ENCODE measurements at regions not wholly inside any gene's neighbourhood (a gene's known extent, or its start where the extent isn't known, plus 50 kb on each side); places are given as distances from the start of the nearest gene placed in this dataset.

- H3K4me3 ChIP-seq (replicated peaks in 1 of 2; ENCODE audit: low read depth in 1 of 2, low read length in 2 of 2) = no peak overlapping the region
- TF ChIP-seq CEBPB (IDR thresholded peaks at IDR 0.05; ENCODE audit: low read depth) = no peak
- TF ChIP-seq SP1 (IDR thresholded peaks at IDR 0.05; ENCODE audit: low read depth) = no peak
- no peak for TF ChIP-seq EGR1 (IDR thresholded peaks at IDR 0.05; ENCODE audit: low read depth)
- no peak for TF ChIP-seq CTCF (IDR thresholded peaks at IDR 0.05 in 2 of 3, conservative IDR thresholded peaks at IDR 0.05 in 1 of 3; ENCODE audit: borderline replicate concordance in 1 of 3, insufficient read depth in 1 of 3, low read depth in 2 of 3, low read length in 2 of 3)
- no peak overlapping the region for H3K4me2 ChIP-seq (ENCODE audit: low read length)
- no peaks in the 10 kb centered on the region for H3K27me3 ChIP-seq (ENCODE audit: insufficient read depth, low read length)
- H2AFZ ChIP-seq (ENCODE audit: low read depth, low read length, poor library complexity, severe bottlenecking) = no peak overlapping the region
- no peak overlapping the region for H3K27ac ChIP-seq (ENCODE audit: low read depth, low read length)
- ChIA-PET CTCF (no interaction called here), RAD21 (ENCODE audit: low non-redundant PET in 1 of 2, low total read pairs in 2 of 2, uncharacterized antibody in 2 of 2, unreplicated experiment in 2 of 2) (no interaction called here), POLR2A (no interaction called here)
- no peaks in the 10 kb centered on the region for H3K4me1 ChIP-seq (ENCODE audit: control insufficient read depth in 1 of 2, insufficient read depth in 2 of 2, low read length in 2 of 2)
- BruUV-seq (replicated peaks) = no TSS peak
- H3K9ac ChIP-seq (ENCODE audit: low read length) = no peak overlapping the region
- no peaks in the 10 kb centered on the region for H3K79me2 ChIP-seq (ENCODE audit: insufficient read depth, low read length)
- H3K9me3 ChIP-seq (ENCODE audit: control insufficient read depth in 1 of 2, insufficient read depth in 1 of 2, low read depth in 1 of 2, low read length in 2 of 2) = no peaks in the 10 kb centered on the region
- intact Hi-C loops (cut with micrococcal nuclease) = loop anchor here (10.0 kb wide), 1 partner anchor 1795 kb away; no protein-coding TSS in a partner anchor
- ATAC-seq = no peak
- no peaks in the 10 kb centered on the region for H3K36me3 ChIP-seq (ENCODE audit: control insufficient read depth in 1 of 2, insufficient read depth in 2 of 2, low read length in 2 of 2)
- no peak for DNase-seq (ENCODE audit: low read depth, low spot score)
- H4K20me1 ChIP-seq (ENCODE audit: insufficient read depth) = no peaks in the 10 kb centered on the region
- no peaks in the 10 kb centered on the region for H3K9me2 ChIP-seq (ENCODE audit: insufficient read depth)
Observed at GRCh38 chrX:136950211-136950610, 69.7 kb upstream of the RBMX start.

- CTCF ChIA-PET = no interaction called here
- no peak overlapping the region for H3K4me2 ChIP-seq (ENCODE audit: low read length)
- no peak for DNase-seq (ENCODE audit: low read depth, low spot score)
- no peak for ATAC-seq
- no peaks in the 10 kb centered on the region for H3K4me1 ChIP-seq (ENCODE audit: control insufficient read depth in 1 of 2, insufficient read depth in 2 of 2, low read length in 2 of 2)
- H3K27me3 ChIP-seq (ENCODE audit: insufficient read depth, low read length) = no peaks in the 10 kb centered on the region
- no peak overlapping the region for H3K4me3 ChIP-seq (replicated peaks in 1 of 2; ENCODE audit: low read depth in 1 of 2, low read length in 2 of 2)
- RAD21 ChIA-PET (ENCODE audit: low non-redundant PET in 1 of 2, low total read pairs in 2 of 2, uncharacterized antibody in 2 of 2, unreplicated experiment in 2 of 2) = no interaction called here
- TF ChIP-seq POLR2AphosphoS5 (IDR thresholded peaks at IDR 0.05; ENCODE audit: low read depth, low read length) = no peak
- no peak for TF ChIP-seq ATF3 (IDR thresholded peaks at IDR 0.05)
- no peak for TF ChIP-seq CEBPB (IDR thresholded peaks at IDR 0.05; ENCODE audit: low read depth)
- TF ChIP-seq EZH2 (IDR thresholded peaks at IDR 0.05) = no peak
- no peak for TF ChIP-seq SIN3A (IDR thresholded peaks at IDR 0.05; ENCODE audit: low read depth)
- no peak for TF ChIP-seq ELF1 (IDR thresholded peaks at IDR 0.05; ENCODE audit: borderline replicate concordance, low read depth)
- no peak for TF ChIP-seq CBX3 (IDR thresholded peaks at IDR 0.05; ENCODE audit: low read depth)
- no peak for TF ChIP-seq EGR1 (IDR thresholded peaks at IDR 0.05; ENCODE audit: low read depth)
- TF ChIP-seq POLR2A (IDR thresholded peaks at IDR 0.05; ENCODE audit: borderline replicate concordance, extremely low read depth, insufficient read depth, insufficient read length) = no peak
- no peak for TF ChIP-seq EZH2phosphoT487 (IDR thresholded peaks at IDR 0.05; ENCODE audit: borderline replicate concordance)
- H3K79me2 ChIP-seq (ENCODE audit: insufficient read depth, low read length) = no peaks in the 10 kb centered on the region
- intact Hi-C loops (cut with micrococcal nuclease) = no loop called here
- no peaks in the 10 kb centered on the region for H3K9me3 ChIP-seq (ENCODE audit: control insufficient read depth in 1 of 2, insufficient read depth in 1 of 2, low read depth in 1 of 2, low read length in 2 of 2)
- no peaks in the 10 kb centered on the region for H3K9me2 ChIP-seq (ENCODE audit: insufficient read depth)
- H2AFZ ChIP-seq (ENCODE audit: low read depth, low read length, poor library complexity, severe bottlenecking) = no peak overlapping the region
- H4K20me1 ChIP-seq (ENCODE audit: insufficient read depth) = no peaks in the 10 kb centered on the region
- BruUV-seq (replicated peaks) = no TSS peak
- POLR2A ChIA-PET = no interaction called here
- no peaks in the 10 kb centered on the region for H3K36me3 ChIP-seq (ENCODE audit: control insufficient read depth in 1 of 2, insufficient read depth in 2 of 2, low read length in 2 of 2)
- H3K9ac ChIP-seq (ENCODE audit: low read length) = no peak overlapping the region
- no peak overlapping the region for H3K27ac ChIP-seq (ENCODE audit: low read depth, low read length)
Observed at GRCh38 chrX:136941396-136942337, 61.1 kb upstream of the RBMX start.
